ENCODE measurements at regions not wholly inside any gene's neighbourhood (a gene's known extent, or its start where the extent isn't known, plus 50 kb on each side); places are given as distances from the start of the nearest gene placed in this dataset.
A peak's percentile ranks its signal among the peaks of the same experiment; 100 is the strongest.

GRCh38 chr1:78829644-78830043, 176.9 kb downstream of the ADGRL4 start:
- H3K4me3 ChIP-seq (ENCODE audit: low read depth, low read length): no peak overlapping the region
- no peak for TF ChIP-seq CTCF (IDR thresholded peaks at IDR 0.05; ENCODE audit: low read depth, low read length, missing control alignments)
- DNase-seq (ENCODE audit: low read depth): no peak

- no peak overlapping the region for H3K4me3 ChIP-seq (ENCODE audit: low read depth, low read length)
- TF ChIP-seq CTCF (IDR thresholded peaks at IDR 0.05; ENCODE audit: low read depth, low read length, missing control alignments): no peak
- DNase-seq (ENCODE audit: low read depth): no peak
These were observed 176.2 kb downstream of the ADGRL4 start for GRCh38 chr1:78830321-78830720.

- DNase-seq (ENCODE audit: low read depth): no peak
These were observed 174.7 kb downstream of the ADGRL4 start for GRCh38 chr1:78831731-78832360.

GRCh38 chr1:78833491-78833890, 173.0 kb downstream of the ADGRL4 start:
- TF ChIP-seq CTCF (IDR thresholded peaks at IDR 0.05; ENCODE audit: low read depth, low read length, missing control alignments): no peak
- DNase-seq (ENCODE audit: low read depth): no peak
- H3K4me3 ChIP-seq (ENCODE audit: low read depth, low read length): no peak overlapping the region

More at GRCh38 chr1:78831731-78832360, 174.7 kb downstream of the ADGRL4 start:
- H3K4me3 ChIP-seq (ENCODE audit: low read depth, low read length): no peak overlapping the region
- TF ChIP-seq CTCF (IDR thresholded peaks at IDR 0.05; ENCODE audit: low read depth, low read length, missing control alignments): no peak

GRCh38 chr1:78834201-78834741, 172.3 kb downstream of the ADGRL4 start:
- DNase-seq (ENCODE audit: low read depth): no peak
- H3K4me3 ChIP-seq (ENCODE audit: low read depth, low read length): no peak overlapping the region
- no peak for TF ChIP-seq CTCF (IDR thresholded peaks at IDR 0.05; ENCODE audit: low read depth, low read length, missing control alignments)

- H3K4me3 ChIP-seq (ENCODE audit: low read depth, low read length): no peak overlapping the region
- DNase-seq (ENCODE audit: low read depth): no peak
- TF ChIP-seq CTCF (IDR thresholded peaks at IDR 0.05; ENCODE audit: low read depth, low read length, missing control alignments): no peak
These were observed 169.8 kb downstream of the ADGRL4 start for GRCh38 chr1:78836726-78837125.

- peak; percentile 40 for TF ChIP-seq CTCF (IDR thresholded peaks at IDR 0.05; ENCODE audit: low read depth, low read length, missing control alignments)
- DNase-seq (ENCODE audit: low read depth): peak; percentile 10
- no peak overlapping the region for H3K4me3 ChIP-seq (ENCODE audit: low read depth, low read length)
These were observed 166.7 kb downstream of the ADGRL4 start for GRCh38 chr1:78839704-78840277.

Data from GM12864 (cell line).